Skeletal muscle satellite cell (primary cell): ENCODE measurements at regions not wholly inside any gene's neighbourhood (a gene's known extent, or its start where the extent isn't known, plus 50 kb on each side); places are given as distances from the start of the nearest gene placed in this dataset.
"Not testable (repeated sequence)": the region's sequence is repeated elsewhere in the genome, so short reads cannot be mapped to it uniquely, and the experiment has no call there.

Experiments used
- H3K27me3 ChIP-seq: 2 replicates; pipeline ENCODE4 v1.7.0; 2013; ENCODE audit warnings: low read length; ENCODE audit not compliant: control insufficient read depth, insufficient read depth
- H3K36me3 ChIP-seq: 2 replicates; pipeline ENCODE4 v1.7.0; 2013; ENCODE audit warnings: mild to moderate bottlenecking, control low read depth, low read length; ENCODE audit not compliant: insufficient read depth
- H3K4me1 ChIP-seq: 2 replicates; pipeline ENCODE4 v1.7.0; 2013; ENCODE audit warnings: low read length; ENCODE audit not compliant: control insufficient read depth, insufficient read depth
- H3K4me2 ChIP-seq: 2 replicates; pipeline ENCODE4 v1.7.0; 2013; ENCODE audit warnings: mild to moderate bottlenecking, low read length
- H3K4me3 ChIP-seq: 2 replicates; pipeline ENCODE4 v1.7.0; 2013; ENCODE audit warnings: low read length
- H3K9ac ChIP-seq: 2 replicates; pipeline ENCODE4 v1.7.0; 2013; ENCODE audit warnings: mild to moderate bottlenecking, low read depth, low read length, moderate library complexity
- H3K9me3 ChIP-seq: replicated peaks from 2 replicates; pipeline ENCODE4 v1.7.0; 2013; ENCODE audit warnings: mild to moderate bottlenecking, control low read depth, low read length

DNA sequence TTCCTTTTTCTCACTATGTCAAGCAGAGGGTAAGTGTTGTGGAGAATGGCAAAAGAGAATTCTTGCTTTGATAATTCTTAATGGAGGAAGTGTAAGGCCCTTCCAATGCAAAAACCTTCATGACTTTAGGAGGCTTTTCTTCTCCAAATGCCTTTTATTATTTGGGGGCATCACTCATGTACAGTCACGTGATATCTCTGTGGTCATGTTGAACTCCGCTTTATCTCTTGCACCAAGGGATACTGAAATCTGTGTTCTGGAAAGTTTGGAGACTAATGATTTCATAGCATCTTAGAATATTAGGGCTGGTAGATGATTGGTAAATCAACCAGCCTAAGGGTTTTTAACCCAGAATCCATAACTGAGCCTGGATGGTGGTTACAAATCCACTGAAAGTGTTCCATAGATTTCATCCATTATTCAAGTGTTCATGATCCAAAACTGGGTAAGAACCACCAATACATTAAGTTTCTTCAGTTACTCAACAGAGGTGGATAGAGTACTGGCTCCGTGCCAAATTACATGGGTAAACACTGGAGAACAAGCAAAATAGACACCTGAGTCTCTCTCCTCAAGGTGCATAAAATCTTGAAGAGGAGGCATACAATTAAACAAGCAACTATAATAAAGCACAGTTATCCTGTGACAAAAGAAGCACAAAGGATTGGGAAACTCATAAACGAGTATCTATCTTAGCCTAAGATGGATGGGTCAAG lies 169.6 kb upstream of the EPHA4 start:
- Histone ChIP-seq H3K36me3 (no peaks in the 10 kb centered on the region), H3K4me3 (no peak overlapping the region), H3K9ac (no peak overlapping the region), H3K4me1 (no peaks in the 10 kb centered on the region), H3K9me3 (no peaks in the 10 kb centered on the region), H3K4me2 (no peak overlapping the region), H3K27me3 (no peaks in the 10 kb centered on the region)

GRCh38 chr2:221731432-221732145 lies 159.5 kb upstream of the EPHA4 start:
- Histone ChIP-seq H3K4me3 (no peak overlapping the region), H3K4me1 (no peaks in the 10 kb centered on the region), H3K4me2 (no peak overlapping the region), H3K9me3 (no peaks in the 10 kb centered on the region), H3K27me3 (no peaks in the 10 kb centered on the region), H3K36me3 (no peaks in the 10 kb centered on the region), H3K9ac (no peak overlapping the region)

- Histone ChIP-seq H3K4me1 (no peaks in the 10 kb centered on the region), H3K27me3 (no peaks in the 10 kb centered on the region), H3K9me3 (no peaks in the 10 kb centered on the region), H3K4me2 (no peak overlapping the region), H3K4me3 (no peak overlapping the region), H3K36me3 (no peaks in the 10 kb centered on the region), H3K9ac (no peak overlapping the region)
Measured at GRCh38 chr2:221726894-221727513, 154.9 kb upstream of the EPHA4 start.

GRCh38 chr2:221724631-221725203 lies 152.6 kb upstream of the EPHA4 start:
- Histone ChIP-seq H3K4me1 (no peaks in the 10 kb centered on the region), H3K36me3 (no peaks in the 10 kb centered on the region), H3K4me2 (no peak overlapping the region), H3K9ac (no peak overlapping the region), H3K4me3 (no peak overlapping the region), H3K9me3 (no peaks in the 10 kb centered on the region), H3K27me3 (no peaks in the 10 kb centered on the region)

DNA sequence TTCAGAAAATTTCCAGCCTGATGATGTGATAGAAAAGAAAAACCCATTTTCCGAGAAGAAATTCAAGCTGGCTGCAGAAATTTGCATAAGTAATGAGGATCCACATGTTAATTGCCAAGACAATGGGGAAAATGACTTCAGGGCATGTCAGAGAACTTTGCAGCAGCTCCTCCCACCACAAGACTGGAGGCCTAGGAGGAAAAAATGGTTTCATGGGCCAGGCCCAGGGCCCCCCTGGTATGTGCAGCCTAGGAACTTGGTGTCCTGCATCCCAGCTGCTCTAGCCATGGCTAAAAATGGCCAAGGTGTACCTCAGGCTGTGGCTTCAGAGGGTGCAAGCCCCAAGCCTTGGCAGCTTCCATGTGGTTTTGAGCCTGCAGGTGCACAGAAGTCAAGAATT lies 152.0 kb upstream of the EPHA4 start:
- not testable (repeated sequence) for H3K27me3 ChIP-seq, H3K4me3 ChIP-seq, H3K9ac ChIP-seq, H3K9me3 ChIP-seq, H3K36me3 ChIP-seq, H3K4me2 ChIP-seq, H3K4me1 ChIP-seq

- no peak overlapping the region for H3K9ac ChIP-seq
- H3K4me1 ChIP-seq = peaks cover 14% of the 10 kb centered on the region
- H3K36me3 ChIP-seq = no peaks in the 10 kb centered on the region
- H3K4me2 ChIP-seq = peak overlapping the region; percentile 50
- H3K4me3 ChIP-seq = no peak overlapping the region
- H3K27me3 ChIP-seq = no peaks in the 10 kb centered on the region
- no peaks in the 10 kb centered on the region for H3K9me3 ChIP-seq
Measured at GRCh38 chr2:221716426-221717303, 144.6 kb upstream of the EPHA4 start.

DNA sequence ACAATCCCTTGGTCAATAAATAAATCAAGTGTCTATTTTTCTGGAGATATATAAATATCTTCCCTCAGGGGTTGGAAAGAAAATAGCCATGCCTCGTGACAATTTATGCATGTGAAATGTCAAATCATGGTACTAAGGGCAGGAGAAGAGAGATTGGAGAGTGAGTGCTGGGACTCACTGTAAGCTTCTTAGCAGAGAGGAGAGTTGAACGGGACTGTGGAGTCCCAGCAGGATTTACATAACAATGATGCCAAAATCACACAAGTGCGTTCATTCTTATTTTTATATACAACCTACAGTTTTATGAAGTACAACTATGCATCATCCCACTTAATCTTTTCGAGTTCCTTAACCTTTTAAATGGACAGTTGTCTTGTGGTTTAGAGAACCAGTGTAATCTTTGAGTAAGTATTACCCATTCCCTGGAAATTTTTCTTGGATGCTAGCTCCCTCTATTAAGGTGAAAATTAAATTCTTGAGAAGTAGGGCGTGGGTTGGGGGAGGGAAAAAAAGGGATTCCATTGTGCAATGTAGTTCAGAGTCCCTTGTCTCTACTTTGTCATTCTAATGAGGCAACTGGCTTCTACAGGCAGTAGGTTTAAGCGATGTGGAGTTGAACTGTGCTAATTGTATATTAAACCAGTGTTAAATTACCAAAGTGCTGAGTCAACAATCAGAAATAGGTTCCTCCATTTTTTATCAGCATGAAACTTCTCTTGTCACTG lies 143.6 kb upstream of the EPHA4 start:
- H3K9ac ChIP-seq = no peak overlapping the region
- no peaks in the 10 kb centered on the region for H3K9me3 ChIP-seq
- H3K4me3 ChIP-seq = peak overlapping the region; percentile 21
- H3K4me1 ChIP-seq = peaks cover 14% of the 10 kb centered on the region
- H3K36me3 ChIP-seq = no peaks in the 10 kb centered on the region
- no peaks in the 10 kb centered on the region for H3K27me3 ChIP-seq
- peak overlapping the region; percentile 32 for H3K4me2 ChIP-seq

- no peak overlapping the region for H3K9ac ChIP-seq
- no peaks in the 10 kb centered on the region for H3K27me3 ChIP-seq
- no peak overlapping the region for H3K4me3 ChIP-seq
- H3K4me1 ChIP-seq = peaks cover under 1% of the 10 kb centered on the region
- H3K4me2 ChIP-seq = no peak overlapping the region
- no peaks in the 10 kb centered on the region for H3K36me3 ChIP-seq
- H3K9me3 ChIP-seq = no peaks in the 10 kb centered on the region
Measured at GRCh38 chr2:221710744-221711143, 138.6 kb upstream of the EPHA4 start.

DNA sequence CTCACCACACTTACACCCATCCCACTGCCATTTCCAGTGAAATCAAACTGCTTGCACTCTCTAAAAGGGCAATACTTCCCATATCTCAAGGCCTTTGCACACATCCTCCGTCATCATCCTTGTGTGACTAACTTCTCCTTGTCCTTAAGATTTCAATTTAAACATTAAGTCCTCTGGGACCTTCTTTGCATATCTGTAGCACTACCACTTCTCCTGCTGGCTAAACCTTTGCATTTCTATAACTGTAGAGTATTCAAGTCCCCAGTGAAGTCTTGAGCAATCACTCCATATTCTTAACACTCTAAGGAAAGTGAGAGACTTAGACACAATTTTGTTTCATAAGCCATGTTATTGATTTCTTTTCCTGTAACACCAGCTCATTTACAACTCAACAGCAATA lies 136.8 kb upstream of the EPHA4 start:
- H3K4me1 ChIP-seq = no peaks in the 10 kb centered on the region
- H3K36me3 ChIP-seq = no peaks in the 10 kb centered on the region
- no peak overlapping the region for H3K4me2 ChIP-seq
- H3K27me3 ChIP-seq = no peaks in the 10 kb centered on the region
- H3K9ac ChIP-seq = no peak overlapping the region
- H3K4me3 ChIP-seq = no peak overlapping the region
- no peaks in the 10 kb centered on the region for H3K9me3 ChIP-seq

- Histone ChIP-seq H3K4me1 (no peaks in the 10 kb centered on the region), H3K36me3 (no peaks in the 10 kb centered on the region), H3K9me3 (no peaks in the 10 kb centered on the region), H3K27me3 (no peaks in the 10 kb centered on the region), H3K4me2 (no peak overlapping the region), H3K9ac (no peak overlapping the region), H3K4me3 (no peak overlapping the region)
Measured at GRCh38 chr2:221705185-221705877, 133.2 kb upstream of the EPHA4 start.
